GM23338 (cell line): ENCODE measurements at regions not wholly inside any gene's neighbourhood (a gene's known extent, or its start where the extent isn't known, plus 50 kb on each side); places are given as distances from the start of the nearest gene placed in this dataset.

ENCODE experiments used
- ATAC-seq: fragments of 200-7000 bp; cut with Tn5 transposase; 3 replicates; pipeline ENCODE4 v1.9.1; 2020
- DNase-seq: peaks from one replicate; pipeline ENCODE4 v3.0.0-alpha.2; 2015; ENCODE audit warnings: low spot score
- H2AFZ ChIP-seq: fragments of 200-600 bp; sonication (generic); 2 replicates; pipeline ENCODE4 v1.8.0; 2016; ENCODE audit warnings: antibody characterized with exemption, mild to moderate bottlenecking, moderate library complexity
- H3F3A ChIP-seq: fragments of 200-600 bp; sonication (generic); replicated peaks from 2 replicates; pipeline ENCODE4 v1.8.0; 2017; ENCODE audit warnings: antibody characterized with exemption, mixed run types, low read depth
- H3K27ac ChIP-seq: fragments of 200-600 bp; sonication (generic); 2 replicates; pipeline ENCODE4 v1.6.1; 2016; ENCODE audit warnings: low read depth
- H3K27me3 ChIP-seq: fragments of 200-600 bp; sonication (generic); 2 replicates; pipeline ENCODE4 v1.8.0; 2016; ENCODE audit warnings: mild to moderate bottlenecking, mixed run types, moderate library complexity; ENCODE audit not compliant: insufficient read depth
- H3K36me3 ChIP-seq: fragments of 200-600 bp; sonication (generic); 2 replicates; pipeline ENCODE4 v1.8.0; 2016; ENCODE audit warnings: mild to moderate bottlenecking; ENCODE audit not compliant: insufficient read depth
- H3K4me1 ChIP-seq: fragments of 200-600 bp; sonication (generic); 2 replicates; pipeline ENCODE4 v1.8.0; 2016; ENCODE audit warnings: mild to moderate bottlenecking, moderate library complexity; ENCODE audit not compliant: insufficient read depth
- H3K4me2 ChIP-seq: fragments of 200-600 bp; sonication (generic); 2 replicates; pipeline ENCODE4 v1.7.1; 2017; ENCODE audit warnings: mixed run types
- H3K4me3 ChIP-seq: fragments of 200-600 bp; sonication (generic); 2 replicates; pipeline ENCODE4 v1.6.1; 2016; ENCODE audit warnings: mixed run types
- H3K79me2 ChIP-seq: fragments of 200-600 bp; sonication (generic); replicated peaks from 2 replicates; pipeline ENCODE4 v1.8.0; 2017; ENCODE audit warnings: mild to moderate bottlenecking; ENCODE audit not compliant: insufficient read depth
- H3K9me2 ChIP-seq: fragments of 200-600 bp; sonication (generic); 2 replicates; pipeline ENCODE4 v1.8.0; 2017; ENCODE audit not compliant: insufficient read depth
- H4K20me1 ChIP-seq: fragments of 200-600 bp; sonication (generic); replicated peaks from 2 replicates; pipeline ENCODE4 v1.8.0; 2017; ENCODE audit warnings: mild to moderate bottlenecking; ENCODE audit not compliant: insufficient read depth
- H3K27ac Mint-ChIP-seq: 2 replicates; pipeline ENCODE4 v1.8.0; 2020; ENCODE audit warnings: inconsistent platforms, mild to moderate bottlenecking, moderate library complexity, mixed read lengths
- H3K27me3 Mint-ChIP-seq: 3 replicates; pipeline ENCODE4 v1.8.0; 2022; ENCODE audit warnings: low read depth, mild to moderate bottlenecking, moderate library complexity, mixed read lengths, inconsistent platforms; ENCODE audit not compliant: insufficient read depth, poor library complexity
- H3K36me3 Mint-ChIP-seq: 3 replicates; pipeline ENCODE4 v1.8.0; 2021; ENCODE audit warnings: low read depth, mild to moderate bottlenecking, inconsistent platforms, moderate library complexity, mixed read lengths
- H3K4me1 Mint-ChIP-seq: 3 replicates; pipeline ENCODE4 v1.8.0; 2020; ENCODE audit warnings: mild to moderate bottlenecking, inconsistent platforms, mixed read lengths
- H3K4me3 Mint-ChIP-seq: 3 replicates; pipeline ENCODE4 v1.8.0; 2021; ENCODE audit warnings: moderate library complexity, mild to moderate bottlenecking, inconsistent platforms, mixed read lengths
- H3K9me3 Mint-ChIP-seq: 3 replicates; pipeline ENCODE4 v1.8.0; 2020; ENCODE audit warnings: moderate library complexity, mild to moderate bottlenecking, inconsistent platforms, mixed read lengths
- CREB1 ChIP-seq: fragments of 250-450 bp; sonication (Bioruptor Pico); IDR thresholded peaks from 2 replicates; pipeline ENCODE4 v1.5.0; 2020; ENCODE audit warnings: low read depth, mild to moderate bottlenecking, moderate library complexity
- CTCF ChIP-seq, 2 experiments: fragments of 200-600 bp in 1 of 2; sonication (generic) in 1 of 2; conservative IDR thresholded peaks; 2 replicates each; pipeline versions ENCODE4 v1.5.1 to v1.6.1; 2016 to 2017; ENCODE audit warnings: antibody characterized with exemption in 2 of 2, low read depth in 2 of 2, mild to moderate bottlenecking in 2 of 2, moderate library complexity in 1 of 2
- ETS1 ChIP-seq: IDR thresholded peaks from 2 replicates; pipeline ENCODE4 v1.6.1; 2016; ENCODE audit warnings: antibody characterized with exemption
- EZH2 ChIP-seq: fragments of 200-600 bp; sonication (generic); IDR thresholded peaks from one replicate; pipeline ENCODE4 v1.8.0; 2017; ENCODE audit warnings: antibody characterized with exemption, mild to moderate bottlenecking, low read depth; ENCODE audit not compliant: unreplicated experiment
- EZH2phosphoT487 ChIP-seq: fragments of 200-600 bp; sonication (generic); IDR thresholded peaks from one replicate; pipeline ENCODE4 v1.8.1; 2018; ENCODE audit warnings: antibody characterized with exemption; ENCODE audit not compliant: unreplicated experiment
- NANOG ChIP-seq: IDR thresholded peaks from 2 replicates; pipeline ENCODE4 v1.6.1; 2016; ENCODE audit warnings: antibody characterized with exemption, borderline replicate concordance
- POLR2AphosphoS5 ChIP-seq: IDR thresholded peaks from 2 replicates; pipeline ENCODE4 v1.6.1; 2016; ENCODE audit warnings: antibody characterized with exemption, low read depth
- REST ChIP-seq: IDR thresholded peaks from one replicate; pipeline ENCODE4 v1.6.1; 2018; ENCODE audit warnings: antibody characterized with exemption; ENCODE audit not compliant: unreplicated experiment
- STAT1 ChIP-seq: IDR thresholded peaks from one replicate; pipeline ENCODE4 v1.6.1; 2016; ENCODE audit warnings: antibody characterized with exemption; ENCODE audit not compliant: unreplicated experiment
- ZNF114 ChIP-seq: fragments of 250-450 bp; sonication (Bioruptor Pico); IDR thresholded peaks from 2 replicates; pipeline ENCODE4 v1.5.0; 2020; ENCODE audit warnings: mild to moderate bottlenecking, moderate library complexity
- ZNF331 ChIP-seq: fragments of 250-450 bp; sonication (Bioruptor Pico); IDR thresholded peaks from 2 replicates; pipeline ENCODE4 v1.5.0; 2020; ENCODE audit warnings: low read depth, mild to moderate bottlenecking, moderate library complexity
- ZNF462 ChIP-seq: fragments of 250-450 bp; sonication (Bioruptor Pico); IDR thresholded peaks from 2 replicates; pipeline ENCODE4 v1.5.0; 2020; ENCODE audit warnings: mild to moderate bottlenecking, moderate library complexity

GRCh38 chr2:200752332-200752731, 59.4 kb upstream of the BZW1 start:
- Histone ChIP-seq H3K27ac (no peak overlapping the region), H3F3A (no peaks in the 10 kb centered on the region), H3K79me2 (no peaks in the 10 kb centered on the region), H3K4me2 (no peak overlapping the region), H2AFZ (no peak overlapping the region; the same call in 1 of the 2 replicates), H3K4me1 (no peaks in the 10 kb centered on the region), H3K4me3 (no peak overlapping the region), H4K20me1 (no peaks in the 10 kb centered on the region), H3K9me2 (no peaks in the 10 kb centered on the region), H3K27me3 (no peaks in the 10 kb centered on the region), H3K36me3 (no peaks in the 10 kb centered on the region)
- no peaks in the 10 kb centered on the region for H3K27me3 Mint-ChIP-seq
- H3K4me3 Mint-ChIP-seq: no peak overlapping the region
- TF ChIP-seq ETS1 (no peak), POLR2AphosphoS5 (no peak), ZNF331 (CRISPR knock-in tag) (no peak), CTCF (conservative IDR thresholded peaks at IDR 0.05; ENCODE audit: low read depth in 2 of 2) (no peak), ZNF114 (no peak), EZH2 (no peak), REST (no peak), CREB1 (CRISPR knock-in tag) (no peak), STAT1 (no peak), EZH2phosphoT487 (no peak), NANOG (no peak), ZNF462 (CRISPR knock-in tag) (no peak)
- H3K36me3 Mint-ChIP-seq: no peaks in the 10 kb centered on the region
- no peak overlapping the region for H3K27ac Mint-ChIP-seq
- H3K9me3 Mint-ChIP-seq: no peaks in the 10 kb centered on the region
- peaks cover 9% of the 10 kb centered on the region; the same call in 2 of the 3 replicates for H3K4me1 Mint-ChIP-seq
- no peak for ATAC-seq
- DNase-seq: no peak
